Fibroblast of the aortic adventitia (primary cell): ENCODE measurements at regions not wholly inside any gene's neighbourhood (a gene's known extent, or its start where the extent isn't known, plus 50 kb on each side); places are given as distances from the start of the nearest gene placed in this dataset.

Source experiments
- DNase-seq: peaks from one replicate; pipeline ENCODE4 v3.0.0-alpha.2; 2010; ENCODE audit warnings: low read depth
- H3K4me3 ChIP-seq: 2 replicates; pipeline ENCODE4 v1.5.1; 2011; ENCODE audit warnings: low read depth, mild to moderate bottlenecking, control low read depth, low read length, moderate library complexity
- CTCF ChIP-seq: IDR thresholded peaks from 2 replicates; pipeline ENCODE4 v1.5.1; 2011; ENCODE audit warnings: mild to moderate bottlenecking, low read length, control low read depth, inconsistent platforms; ENCODE audit not compliant: insufficient read depth

- no peak for DNase-seq
- TF ChIP-seq CTCF: no peak
Observed at GRCh38 chr6:91453224-91453878, 866.5 kb upstream of the MAP3K7 start.

GRCh38 chr6:91449539-91449938, 862.7 kb upstream of the MAP3K7 start:
- TF ChIP-seq CTCF: no peak
- no peak overlapping the region for H3K4me3 ChIP-seq
- DNase-seq: no peak

More at GRCh38 chr6:91453224-91453878, 866.5 kb upstream of the MAP3K7 start:
- no peak overlapping the region for H3K4me3 ChIP-seq

GRCh38 chr6:91447530-91448254, 860.8 kb upstream of the MAP3K7 start:
- DNase-seq: no peak
- no peak for TF ChIP-seq CTCF
- no peak overlapping the region for H3K4me3 ChIP-seq

- no peak for DNase-seq
- no peak overlapping the region for H3K4me3 ChIP-seq
- no peak for TF ChIP-seq CTCF
Observed at GRCh38 chr6:91447081-91447480, 860.2 kb upstream of the MAP3K7 start.

DNA sequence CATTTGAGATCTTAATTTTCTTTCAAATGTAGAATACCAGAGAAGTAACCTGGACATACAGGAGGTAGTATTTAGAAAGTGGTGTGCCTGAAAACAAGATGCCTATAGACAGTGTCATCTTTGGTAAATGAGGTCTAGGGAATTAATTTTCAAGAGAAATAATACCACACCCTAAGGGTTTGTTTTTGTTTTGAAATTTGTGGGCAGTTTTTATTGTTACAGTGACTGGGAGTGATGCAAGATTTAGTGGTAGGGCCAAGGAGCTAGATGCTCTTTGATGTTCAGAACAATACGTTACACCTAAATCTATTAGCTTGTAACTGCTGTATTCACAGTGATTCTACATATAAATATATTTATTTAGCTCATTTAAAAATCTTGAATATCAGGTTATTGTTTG, 856.5 kb upstream of the MAP3K7 start:
- DNase-seq: no peak
- TF ChIP-seq CTCF: no peak
- no peak overlapping the region for H3K4me3 ChIP-seq

DNA sequence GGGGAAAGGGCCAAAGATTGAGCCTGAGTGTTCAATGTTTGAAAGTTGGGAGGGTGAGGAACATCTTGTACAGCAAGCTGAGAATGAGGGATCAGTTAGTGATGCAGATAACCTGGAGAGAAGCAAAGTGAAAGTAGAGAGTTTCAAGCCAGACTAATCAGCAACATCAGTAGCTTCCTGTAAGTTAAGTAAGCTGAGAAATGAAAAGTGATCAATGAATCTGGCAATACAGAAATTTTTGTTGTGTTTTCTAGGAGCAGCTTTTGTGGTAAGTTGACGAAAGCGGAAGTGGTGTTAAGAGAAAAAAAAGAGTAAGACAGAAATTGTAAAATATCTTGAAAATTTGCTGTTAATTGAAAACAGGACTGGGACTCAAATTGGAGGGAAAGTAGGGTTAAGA, 855.5 kb upstream of the MAP3K7 start:
- TF ChIP-seq CTCF: no peak
- H3K4me3 ChIP-seq: no peak overlapping the region
- no peak for DNase-seq

DNA sequence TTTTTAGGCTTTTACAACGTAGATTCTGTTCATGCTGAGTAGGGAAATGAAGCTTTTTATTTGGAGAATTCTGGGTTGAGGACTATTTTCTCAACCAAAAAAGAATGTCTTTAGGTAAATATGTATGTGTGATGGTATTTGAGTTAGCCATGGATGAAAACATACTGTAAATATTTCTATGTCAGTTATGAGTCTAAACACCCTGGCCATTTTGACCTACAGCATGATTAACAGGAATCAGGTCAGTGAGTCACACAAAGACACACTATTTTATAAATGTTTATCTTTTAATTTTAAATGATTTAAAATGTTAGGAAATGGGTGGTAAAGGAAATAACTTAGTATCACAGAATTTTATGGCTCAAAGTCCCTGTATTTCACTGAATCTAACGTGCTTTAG, 851.7 kb upstream of the MAP3K7 start:
- TF ChIP-seq CTCF: no peak
- DNase-seq: no peak
- no peak overlapping the region for H3K4me3 ChIP-seq
